Glomerular visceral epithelial cell (primary cell): ENCODE measurements at regions not wholly inside any gene's neighbourhood (a gene's known extent, or its start where the extent isn't known, plus 50 kb on each side); places are given as distances from the start of the nearest gene placed in this dataset.
"Not testable (repeated sequence)": the region's sequence is repeated elsewhere in the genome, so short reads cannot be mapped to it uniquely, and the experiment has no call there.

ENCODE experiments used
- DNase-seq: peaks from one replicate; pipeline ENCODE4 v3.0.0-alpha.2; 2016; ENCODE audit errors: extremely low spot score

GRCh38 chr1:195847957-195848875 is 760.0 kb downstream of the KCNT2 start:
- not testable (repeated sequence) for DNase-seq

GRCh38 chr1:195831789-195832188 is 776.5 kb downstream of the KCNT2 start:
- DNase-seq: no peak

- DNase-seq: no peak
Observed at GRCh38 chr1:195828325-195828724, 779.9 kb downstream of the KCNT2 start.

- DNase-seq: no peak
Observed at GRCh38 chr1:195820925-195821324, 787.3 kb downstream of the KCNT2 start.

- no peak for DNase-seq
Observed at GRCh38 chr1:195806060-195806459, 802.2 kb downstream of the KCNT2 start.

- DNase-seq: no peak
Observed at GRCh38 chr1:195804547-195804946, 803.7 kb downstream of the KCNT2 start.

GRCh38 chr1:195799016-195799415 is 809.2 kb downstream of the KCNT2 start:
- DNase-seq: no peak

- DNase-seq: no peak
Observed at GRCh38 chr1:195794225-195794624, 814.0 kb downstream of the KCNT2 start.

- DNase-seq: no peak
Observed at GRCh38 chr1:195791796-195792195, 816.4 kb downstream of the KCNT2 start.

GRCh38 chr1:195790514-195791168 is 817.6 kb downstream of the KCNT2 start:
- DNase-seq: no peak

GRCh38 chr1:195789321-195789720 is 818.9 kb downstream of the KCNT2 start:
- no peak for DNase-seq

- no peak for DNase-seq
Observed at GRCh38 chr1:195788721-195789120, 819.5 kb downstream of the KCNT2 start.

- DNase-seq: no peak
Observed at GRCh38 chr1:195785830-195786229, 822.4 kb downstream of the KCNT2 start.

GRCh38 chr1:195773931-195774330 is 834.3 kb downstream of the KCNT2 start:
- DNase-seq: no peak

- DNase-seq: no peak
Observed at GRCh38 chr1:195769461-195769860, 838.8 kb downstream of the KCNT2 start.

GRCh38 chr1:195768936-195769335 is 839.3 kb downstream of the KCNT2 start:
- DNase-seq: no peak

- no peak for DNase-seq
Observed at GRCh38 chr1:195768377-195768776, 839.9 kb downstream of the KCNT2 start.

- no peak for DNase-seq
Observed at GRCh38 chr1:195766709-195767108, 841.5 kb downstream of the KCNT2 start.

GRCh38 chr1:195765099-195765498 is 843.1 kb downstream of the KCNT2 start:
- DNase-seq: no peak

- no peak for DNase-seq
Observed at GRCh38 chr1:195763907-195764374, 844.3 kb downstream of the KCNT2 start.

GRCh38 chr1:195763146-195763906 is 844.9 kb downstream of the KCNT2 start:
- DNase-seq: no peak

- no peak for DNase-seq
Observed at GRCh38 chr1:195761104-195761503, 847.1 kb downstream of the KCNT2 start.
